ENCODE measurements at regions not wholly inside any gene's neighbourhood (a gene's known extent, or its start where the extent isn't known, plus 50 kb on each side); places are given as distances from the start of the nearest gene placed in this dataset.
"Not testable (repeated sequence)": the region's sequence is repeated elsewhere in the genome, so short reads cannot be mapped to it uniquely, and the experiment has no call there.

- DNase-seq: no peak
Observed at GRCh38 chr11:23155503-23155902, 295.2 kb upstream of the CCDC179 start.

- DNase-seq: no peak
Observed at GRCh38 chr11:23164022-23164421, 303.7 kb upstream of the CCDC179 start.

GRCh38 chr11:23166376-23166775 lies 306.1 kb upstream of the CCDC179 start:
- no peak for DNase-seq

GRCh38 chr11:23179609-23180008 lies 319.3 kb upstream of the CCDC179 start:
- no peak for DNase-seq

- DNase-seq: no peak
Observed at GRCh38 chr11:23181022-23181807, 320.9 kb upstream of the CCDC179 start.

- no peak for DNase-seq
Observed at GRCh38 chr11:23192256-23192655, 332.0 kb upstream of the CCDC179 start.

GRCh38 chr11:23201936-23202522 lies 341.8 kb upstream of the CCDC179 start:
- DNase-seq: no peak

GRCh38 chr11:23202611-23203010 lies 342.3 kb upstream of the CCDC179 start:
- no peak for DNase-seq

GRCh38 chr11:23205156-23205871 lies 345.0 kb upstream of the CCDC179 start:
- no peak for DNase-seq

GRCh38 chr11:23206741-23207336 lies 346.6 kb upstream of the CCDC179 start:
- DNase-seq: no peak

GRCh38 chr11:23211221-23211620 lies 350.9 kb upstream of the CCDC179 start:
- DNase-seq: no peak

- no peak for DNase-seq
Observed at GRCh38 chr11:23212807-23213206, 352.5 kb upstream of the CCDC179 start.

GRCh38 chr11:23217072-23217471 lies 356.8 kb upstream of the CCDC179 start:
- DNase-seq: no peak

GRCh38 chr11:23220086-23220485 lies 359.8 kb upstream of the CCDC179 start:
- not testable (repeated sequence) for DNase-seq

GRCh38 chr11:23221366-23221765 lies 361.1 kb upstream of the CCDC179 start:
- no peak for DNase-seq

- DNase-seq: no peak
Observed at GRCh38 chr11:23226331-23227077, 366.2 kb upstream of the CCDC179 start.

- DNase-seq: no peak
Observed at GRCh38 chr11:23227078-23227445, 366.8 kb upstream of the CCDC179 start.

GRCh38 chr11:23232652-23233051 lies 372.4 kb upstream of the CCDC179 start:
- no peak for DNase-seq

- no peak for DNase-seq
Observed at GRCh38 chr11:23233075-23233474, 372.8 kb upstream of the CCDC179 start.

GRCh38 chr11:23236826-23237555 lies 376.7 kb upstream of the CCDC179 start:
- DNase-seq: no peak

- DNase-seq: no peak
Observed at GRCh38 chr11:23252426-23252825, 392.2 kb upstream of the CCDC179 start.

GRCh38 chr11:23257088-23257487 lies 396.8 kb upstream of the CCDC179 start:
- no peak for DNase-seq
